Astrocyte of the hippocampus (primary cell): ENCODE measurements at regions not wholly inside any gene's neighbourhood (a gene's known extent, or its start where the extent isn't known, plus 50 kb on each side); places are given as distances from the start of the nearest gene placed in this dataset.

Experiments
- DNase-seq: peaks from one replicate; pipeline ENCODE4 v3.0.0; 2011; ENCODE audit warnings: low read depth, low spot score

- DNase-seq = no peak
Measured at GRCh38 chr2:107025291-107025857, 139.4 kb upstream of the ST6GAL2 start.

GRCh38 chr2:107025869-107026380, 140.0 kb upstream of the ST6GAL2 start:
- no peak for DNase-seq

- no peak for DNase-seq
Measured at GRCh38 chr2:107027205-107027604, 141.2 kb upstream of the ST6GAL2 start.

- no peak for DNase-seq
Measured at GRCh38 chr2:107027810-107028209, 141.8 kb upstream of the ST6GAL2 start.

- DNase-seq = no peak
Measured at GRCh38 chr2:107028661-107029060, 142.7 kb upstream of the ST6GAL2 start.

GRCh38 chr2:107036293-107036692, 150.3 kb upstream of the ST6GAL2 start:
- DNase-seq = no peak

GRCh38 chr2:107062173-107062572, 176.2 kb upstream of the ST6GAL2 start:
- DNase-seq = no peak

- no peak for DNase-seq
Measured at GRCh38 chr2:107062599-107063220, 176.7 kb upstream of the ST6GAL2 start.

GRCh38 chr2:107063228-107063627, 177.3 kb upstream of the ST6GAL2 start:
- no peak for DNase-seq

- DNase-seq = no peak
Measured at GRCh38 chr2:107064750-107065149, 178.8 kb upstream of the ST6GAL2 start.

- no peak for DNase-seq
Measured at GRCh38 chr2:107068069-107068916, 182.3 kb upstream of the ST6GAL2 start.

GRCh38 chr2:107069890-107070289, 183.9 kb upstream of the ST6GAL2 start:
- no peak for DNase-seq

- no peak for DNase-seq
Measured at GRCh38 chr2:107072150-107072940, 186.4 kb upstream of the ST6GAL2 start.

- DNase-seq = no peak
Measured at GRCh38 chr2:107078584-107078983, 192.6 kb upstream of the ST6GAL2 start.

GRCh38 chr2:107086497-107086896, 200.5 kb upstream of the ST6GAL2 start:
- no peak for DNase-seq

- DNase-seq = no peak
Measured at GRCh38 chr2:107088156-107088555, 202.2 kb upstream of the ST6GAL2 start.

GRCh38 chr2:107091163-107091864, 205.3 kb upstream of the ST6GAL2 start:
- DNase-seq = peak; percentile 36

- DNase-seq = no peak
Measured at GRCh38 chr2:107093426-107093957, 207.5 kb upstream of the ST6GAL2 start.

- DNase-seq = no peak
Measured at GRCh38 chr2:107094450-107094986, 208.6 kb upstream of the ST6GAL2 start.

GRCh38 chr2:107102176-107102575, 216.2 kb upstream of the ST6GAL2 start:
- no peak for DNase-seq

GRCh38 chr2:107107351-107107750, 221.4 kb upstream of the ST6GAL2 start:
- DNase-seq = no peak
